ENCODE measurements at regions not wholly inside any gene's neighbourhood (a gene's known extent, or its start where the extent isn't known, plus 50 kb on each side); places are given as distances from the start of the nearest gene placed in this dataset.

DNA sequence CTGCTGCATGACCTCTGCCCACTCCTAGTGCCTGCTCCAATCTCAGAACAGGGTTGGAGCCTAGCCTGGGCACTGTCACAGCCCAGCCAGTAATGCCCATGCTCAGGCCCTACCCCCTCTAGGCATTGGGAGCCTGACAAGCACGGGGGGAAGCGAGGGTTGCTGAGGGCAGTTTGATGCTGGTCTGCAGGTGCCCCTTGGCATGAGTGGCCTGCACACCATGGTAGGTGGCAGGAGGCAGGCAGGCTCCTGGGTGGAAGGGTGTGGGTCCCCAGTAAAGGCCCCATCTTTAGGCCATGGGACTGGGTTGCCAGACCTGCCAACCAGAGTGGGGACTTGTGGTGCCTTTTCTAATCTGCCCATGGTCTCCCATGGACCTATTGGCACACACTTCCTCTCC lies 72.1 kb upstream of the DCAF12L2 start:
- DNase-seq (ENCODE audit: low spot score in 2 of 2) = no peak
- intact Hi-C loops (cut with DNase I; ENCODE audit: low total_unique reads) = no loop called here
- no peaks in the 10 kb centered on the region for H3K9me3 ChIP-seq
- no peaks in the 10 kb centered on the region for H3K4me1 ChIP-seq
- no peak overlapping the region for H3K27ac ChIP-seq
- no peaks in the 10 kb centered on the region for H3K27me3 ChIP-seq
- TF ChIP-seq POLR2AphosphoS5 (IDR thresholded peaks at IDR 0.05) = no peak
- TF ChIP-seq POLR2A (IDR thresholded peaks at IDR 0.05) = no peak
- TF ChIP-seq CTCF (IDR thresholded peaks at IDR 0.05) = no peak
- H3K4me3 ChIP-seq = no peak overlapping the region
- H3K36me3 ChIP-seq = no peaks in the 10 kb centered on the region

GRCh38 chrX:126237524-126237923 lies 71.4 kb upstream of the DCAF12L2 start:
- Histone ChIP-seq H3K27ac (no peak overlapping the region), H3K27me3 (no peaks in the 10 kb centered on the region), H3K36me3 (no peaks in the 10 kb centered on the region), H3K9me3 (no peaks in the 10 kb centered on the region), H3K4me3 (no peak overlapping the region), H3K4me1 (no peaks in the 10 kb centered on the region)
- no peak for TF ChIP-seq POLR2A (IDR thresholded peaks at IDR 0.05)
- no peak for DNase-seq (ENCODE audit: low spot score in 2 of 2)
- intact Hi-C loops (cut with DNase I; ENCODE audit: low total_unique reads) = no loop called here
